NCI-H2196 treated with DMSO at 0.1 percent for 48 hours (cell line): ENCODE measurements at regions not wholly inside any gene's neighbourhood (a gene's known extent, or its start where the extent isn't known, plus 50 kb on each side); places are given as distances from the start of the nearest gene placed in this dataset.
A peak's percentile ranks its signal among the peaks of the same experiment; 100 is the strongest.
"Not testable (repeated sequence)": the region's sequence is repeated elsewhere in the genome, so short reads cannot be mapped to it uniquely, and the experiment has no call there.

ENCODE experiments used
- DNase-seq: peaks from one replicate; lab custom pipeline; 2025; ENCODE audit not compliant: unreplicated experiment; lab: John Stamatoyannopoulos, UW

DNA sequence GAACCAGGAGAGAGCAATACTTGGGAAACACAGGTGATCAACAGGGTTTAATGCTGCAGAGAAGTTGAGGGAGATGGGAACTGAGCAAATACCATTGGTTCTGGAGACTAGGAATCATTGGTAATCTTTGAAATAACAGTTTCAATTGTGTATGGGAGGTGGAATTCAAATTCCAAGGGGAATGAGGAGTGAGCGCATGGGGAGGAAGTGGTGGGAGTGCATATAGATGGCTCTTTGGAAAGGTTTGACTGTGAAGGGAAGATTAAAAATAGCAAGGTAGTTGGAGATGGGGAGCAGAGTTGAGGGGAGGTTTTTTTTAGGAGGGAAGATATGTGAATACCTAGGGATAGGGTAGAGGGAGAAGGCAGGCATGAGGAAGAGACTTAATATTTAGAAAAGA lies 51.1 kb upstream of the ROPN1 start:
- DNase-seq: no peak

DNA sequence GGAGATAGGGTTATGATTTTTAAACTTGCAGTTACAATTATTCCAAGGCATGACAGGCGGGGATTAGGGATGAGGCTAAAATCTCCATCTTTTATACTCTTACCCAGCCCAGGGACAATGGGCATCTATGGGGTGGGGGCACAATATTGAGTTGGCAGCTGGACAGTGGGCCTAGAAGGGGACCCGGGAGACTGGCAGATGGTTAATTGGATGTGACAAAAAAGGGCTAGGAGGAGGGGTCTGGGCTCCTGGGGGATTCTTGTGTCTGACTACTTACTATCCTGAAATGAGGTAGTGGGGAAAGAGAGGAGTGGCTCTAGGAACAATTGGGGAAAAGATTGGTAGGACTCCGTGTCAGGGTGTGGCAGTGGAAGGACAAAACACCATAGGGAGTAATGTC lies 53.0 kb upstream of the ROPN1 start:
- no peak for DNase-seq

DNA sequence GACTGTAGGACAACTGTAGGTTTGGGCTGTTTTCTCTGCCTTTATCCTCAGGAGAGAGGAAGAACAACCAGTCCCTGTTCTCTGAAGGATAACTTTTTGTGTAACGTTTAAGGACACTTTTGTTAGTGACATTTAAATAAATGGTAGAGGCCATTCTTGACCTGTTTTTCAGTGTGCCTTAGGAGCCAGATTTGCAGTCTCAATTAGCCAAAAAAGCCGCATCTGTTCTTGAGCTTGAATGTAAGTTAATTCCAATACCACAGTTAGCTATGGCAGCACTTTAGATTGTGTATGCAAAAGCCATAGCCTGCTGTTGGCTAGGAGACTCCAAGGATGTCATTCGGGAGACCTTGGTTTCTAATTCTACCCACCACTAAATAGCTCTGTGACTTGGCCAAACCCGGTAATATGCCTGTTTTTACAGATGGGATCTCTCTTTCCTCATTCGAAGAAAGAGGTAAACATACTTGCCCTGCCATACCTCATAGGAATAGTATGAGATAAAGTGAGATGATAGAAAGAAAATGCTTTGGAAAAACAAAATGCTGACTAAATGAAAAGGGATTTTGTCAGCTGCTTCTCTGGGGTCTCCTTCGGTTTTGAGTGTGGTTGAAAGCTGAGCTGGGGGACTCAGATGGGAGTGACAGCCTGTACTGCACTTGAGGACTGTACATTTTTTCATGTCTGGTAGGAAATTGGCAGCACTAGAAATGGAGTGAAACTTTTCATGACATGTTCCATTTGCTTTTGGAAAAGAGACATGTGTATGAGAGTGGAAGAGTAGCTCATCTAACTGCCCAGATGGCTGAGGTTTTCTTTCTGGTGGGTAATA lies 57.3 kb upstream of the ROPN1 start:
- DNase-seq: no peak

DNA sequence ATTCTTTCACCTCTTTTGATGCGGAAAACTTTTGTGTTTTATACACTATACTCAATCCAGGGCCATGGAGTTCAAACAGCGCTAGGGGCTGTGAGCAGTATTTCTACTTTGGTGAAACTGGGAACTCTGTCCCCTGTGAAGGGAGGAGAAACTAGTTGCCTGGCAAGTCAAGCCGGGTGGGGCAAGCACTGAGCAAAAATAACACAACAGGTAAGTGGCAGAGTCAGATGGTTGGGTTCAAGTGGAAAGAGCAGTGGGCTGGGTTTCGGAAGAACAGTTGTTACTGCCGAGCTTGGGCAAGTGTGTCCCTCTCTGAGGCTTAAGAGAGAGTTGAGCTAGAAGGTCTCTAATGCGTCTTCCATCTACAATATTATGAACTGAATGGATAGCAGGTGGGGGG lies 59.7 kb upstream of the ROPN1 start:
- no peak for DNase-seq

DNA sequence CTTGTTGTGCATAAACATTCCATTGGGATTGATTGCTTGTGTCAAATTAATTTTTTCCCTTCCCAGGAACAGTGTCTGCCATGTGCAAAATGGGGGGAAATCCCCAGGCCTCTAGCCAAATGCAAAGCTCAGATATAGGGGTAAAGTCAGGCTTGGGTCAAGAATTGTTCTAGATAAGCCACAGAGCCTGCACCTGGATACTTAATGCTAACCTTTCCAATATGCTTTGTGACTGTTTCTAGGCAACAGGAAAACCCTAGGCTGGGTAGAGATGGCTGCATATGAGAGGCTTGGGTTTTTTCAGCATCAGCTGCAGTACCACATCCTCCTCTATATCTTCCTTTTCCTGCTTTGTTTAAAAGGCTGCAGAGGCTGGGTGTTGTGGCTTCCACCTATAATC lies 61.9 kb upstream of the ROPN1 start:
- DNase-seq: peak; percentile 60

DNA sequence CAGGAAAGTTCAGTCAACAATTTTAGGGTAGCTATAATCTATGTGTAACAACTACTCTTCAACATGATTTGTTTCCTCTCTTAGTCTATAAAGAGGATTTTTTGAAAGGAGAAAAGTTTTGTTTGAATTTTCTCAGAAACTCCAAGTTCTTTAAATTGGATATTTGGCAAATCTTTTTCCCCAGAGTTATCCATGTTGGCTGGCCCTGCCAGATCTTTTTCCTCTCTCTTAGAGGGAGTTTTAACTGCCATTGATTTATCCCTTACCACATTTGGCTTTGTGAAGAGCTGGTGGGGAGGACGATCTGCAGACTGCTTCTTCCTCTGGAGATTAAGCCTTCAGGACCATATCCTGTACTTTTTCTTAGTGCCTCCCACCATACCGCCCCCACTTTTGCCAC lies 64.9 kb upstream of the ROPN1 start:
- DNase-seq: no peak

DNA sequence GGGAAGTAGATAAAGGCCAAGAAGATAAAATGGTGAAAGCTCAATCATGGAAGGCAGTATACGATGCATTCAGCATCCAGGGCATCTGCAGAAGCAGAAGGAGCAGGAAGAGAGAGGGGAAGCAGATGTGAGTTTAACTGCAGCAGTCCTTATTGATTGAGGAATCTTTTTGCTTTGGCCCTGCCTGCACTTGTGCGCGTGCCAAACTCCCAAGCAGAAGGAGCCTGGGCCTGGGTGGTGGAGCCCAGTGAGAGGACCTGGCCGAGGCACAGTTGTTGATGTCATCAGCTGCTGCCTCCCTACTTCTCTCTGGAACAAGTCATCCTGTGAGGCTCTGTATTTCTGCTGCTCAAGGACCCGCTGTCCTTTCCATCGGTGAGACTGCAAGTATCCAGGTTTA lies 65.5 kb upstream of the ROPN1 start:
- DNase-seq: no peak

DNA sequence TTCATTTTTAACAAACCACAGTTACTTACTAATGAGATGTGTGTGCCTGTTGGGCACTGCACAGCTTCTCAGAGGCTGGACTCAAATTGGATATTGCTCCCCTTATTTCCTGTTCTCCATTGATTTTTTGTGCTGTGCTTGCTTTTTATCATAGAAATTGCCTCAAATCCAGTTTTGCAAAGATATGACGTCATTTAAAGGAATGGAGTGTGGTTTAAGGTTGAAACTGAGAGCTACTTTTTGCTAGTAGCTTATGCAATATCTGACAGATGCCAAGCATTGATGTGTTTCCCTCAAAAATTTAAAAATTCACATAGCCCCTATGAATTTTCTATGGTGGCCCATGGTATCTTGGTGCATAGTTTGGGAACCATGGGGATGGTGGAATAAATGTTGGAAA lies 67.7 kb upstream of the ROPN1 start:
- no peak for DNase-seq

DNA sequence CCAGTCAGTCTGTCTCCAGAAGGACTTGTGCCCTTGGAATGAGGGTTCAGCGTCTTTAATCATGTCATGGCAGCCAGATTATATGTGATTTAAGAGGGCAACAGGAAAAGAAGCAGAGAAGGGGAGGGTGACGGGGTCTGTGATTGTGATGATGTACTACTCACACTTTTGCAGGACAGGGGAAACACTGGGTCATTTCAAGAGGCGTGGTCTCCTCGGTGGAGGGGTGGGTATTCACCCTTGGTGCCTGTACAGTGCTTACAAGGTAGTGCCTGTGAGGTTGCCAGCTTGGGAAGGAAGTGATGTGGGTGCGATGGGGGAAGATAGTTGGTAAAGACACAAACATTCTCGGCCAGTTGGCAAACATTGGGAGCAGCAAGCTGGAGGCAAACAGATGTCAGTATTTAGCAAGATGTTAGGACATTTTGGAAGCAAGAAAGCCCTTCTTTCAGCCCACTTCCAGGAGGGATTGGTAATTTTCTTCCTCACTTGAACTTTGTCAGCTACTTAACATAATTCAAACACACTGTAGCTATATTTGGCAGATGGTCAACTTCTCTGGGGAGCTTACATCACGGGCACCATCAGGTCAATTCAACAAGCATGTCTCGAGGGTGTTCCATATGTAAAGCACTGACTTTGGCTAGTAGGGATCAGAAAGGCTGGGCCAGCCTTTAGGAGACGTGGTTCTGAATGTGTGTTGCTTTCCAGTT lies 71.4 kb upstream of the ROPN1 start:
- DNase-seq: no peak

DNA sequence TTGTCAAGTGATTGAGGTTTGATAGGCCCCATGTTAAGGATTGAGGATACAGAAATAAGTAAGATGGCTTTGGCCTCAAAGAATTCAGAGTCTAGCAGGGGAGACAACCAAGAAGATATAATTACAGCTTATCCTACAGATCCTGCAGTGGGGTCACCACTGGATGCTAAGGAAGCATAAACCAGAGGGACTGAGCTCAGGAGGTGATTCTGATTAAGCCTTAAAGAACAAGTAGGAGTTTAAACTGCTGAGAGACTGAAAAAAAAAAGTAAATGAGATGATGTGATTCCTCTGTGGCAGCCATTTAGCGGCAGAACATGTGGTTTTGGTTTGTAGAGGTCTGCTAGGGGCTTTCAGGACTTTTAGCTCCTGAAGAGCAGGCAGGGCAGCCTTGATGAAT lies 72.1 kb upstream of the ROPN1 start:
- DNase-seq: no peak

DNA sequence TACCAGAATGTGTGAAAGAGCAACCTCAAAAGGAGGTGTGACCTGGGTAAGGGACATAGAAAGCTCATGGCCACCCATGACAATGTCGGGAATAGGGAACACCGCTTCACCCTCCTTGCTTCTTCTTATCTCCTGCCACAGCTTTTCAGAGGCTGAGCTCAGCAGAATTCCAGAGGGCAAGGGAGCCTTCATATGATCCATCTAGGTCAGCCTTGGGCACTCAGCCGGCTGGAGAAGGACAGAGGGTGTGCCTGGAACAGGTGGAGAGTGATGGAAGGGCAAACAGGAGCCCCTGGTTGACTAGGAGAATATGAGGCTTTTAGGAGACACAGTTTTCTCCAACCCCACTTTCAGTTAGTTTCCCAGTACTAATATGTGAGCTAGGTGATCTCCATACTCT lies 74.6 kb upstream of the ROPN1 start:
- not testable (repeated sequence) for DNase-seq

DNA sequence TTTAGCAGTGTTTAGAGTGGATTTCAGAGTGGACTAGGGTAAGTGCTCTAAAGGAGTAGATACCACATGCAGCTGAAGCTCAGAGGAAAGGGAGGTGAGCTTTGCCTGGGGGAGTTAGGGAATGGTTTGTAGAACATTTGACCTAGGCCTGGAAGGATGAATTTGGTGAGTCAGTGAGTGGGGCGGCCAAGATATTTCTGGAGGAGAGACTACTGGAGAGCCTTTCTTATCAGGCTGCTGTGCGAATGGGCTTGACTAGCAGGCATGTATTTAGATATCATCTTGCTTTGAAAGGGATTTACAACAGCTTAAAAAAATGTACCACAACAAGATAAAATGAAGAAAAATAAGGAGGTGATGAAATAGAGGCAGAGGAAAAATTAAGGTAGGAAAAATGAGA lies 77.8 kb upstream of the ROPN1 start:
- DNase-seq: not testable (repeated sequence)

DNA sequence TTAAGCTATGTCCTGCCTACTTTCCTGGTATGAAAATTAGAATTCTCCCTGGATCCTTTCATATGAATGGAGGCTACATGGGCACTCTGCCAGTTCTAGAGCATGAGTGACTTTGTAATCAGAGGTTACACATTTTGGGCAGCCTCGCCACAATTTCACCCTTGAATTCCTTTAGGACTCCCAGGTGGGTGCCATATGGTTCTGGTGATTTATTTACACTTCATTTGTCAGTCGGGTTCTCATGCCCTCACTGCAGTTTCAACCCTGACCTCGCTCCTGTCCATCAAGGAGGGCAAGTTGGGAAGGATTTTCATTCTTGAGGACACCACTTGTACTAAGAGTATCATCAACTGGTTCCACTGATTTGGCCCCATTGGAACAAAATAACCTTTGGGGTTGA lies 83.2 kb upstream of the ROPN1 start:
- DNase-seq: not testable (repeated sequence)

DNA sequence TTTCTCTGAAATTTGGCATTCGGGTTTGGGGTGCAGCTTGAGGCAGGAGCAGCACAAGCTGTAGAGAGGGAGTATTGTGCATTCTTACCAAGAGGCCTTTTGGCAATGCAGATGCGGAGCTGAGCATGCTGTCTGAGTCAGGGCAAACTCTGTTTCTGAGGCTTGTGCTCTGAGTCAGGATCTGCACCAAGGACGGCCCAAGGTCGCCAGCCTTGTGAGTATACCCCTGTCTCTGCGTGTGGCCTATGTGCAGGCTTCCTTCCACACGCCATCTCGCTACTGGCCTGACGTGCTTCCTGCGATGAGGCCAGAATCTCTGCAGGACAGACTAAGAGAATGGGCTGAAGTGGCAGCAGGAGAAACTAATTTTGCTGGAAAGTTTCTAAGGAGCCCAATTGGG lies 83.8 kb upstream of the ROPN1 start:
- no peak for DNase-seq

DNA sequence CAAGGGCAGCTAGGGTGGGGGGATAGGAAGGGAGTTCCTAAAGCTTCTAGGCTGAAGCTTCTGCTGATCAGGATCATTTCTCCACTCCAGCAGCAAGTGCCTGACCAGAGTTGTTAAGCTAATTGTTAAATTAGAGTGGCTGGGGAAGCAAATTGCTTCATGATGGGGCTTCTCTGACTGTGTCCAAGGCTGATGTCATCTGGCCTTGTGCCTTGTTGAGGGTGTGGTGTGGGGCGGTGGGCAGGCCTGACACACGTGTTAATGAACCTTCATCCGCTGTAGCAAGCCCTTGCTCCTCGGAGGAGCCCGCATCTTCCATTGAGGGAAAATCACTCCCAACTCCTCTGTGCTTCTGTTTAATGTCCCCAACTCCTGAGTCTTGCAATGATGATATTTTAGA lies 84.3 kb upstream of the ROPN1 start:
- no peak for DNase-seq

DNA sequence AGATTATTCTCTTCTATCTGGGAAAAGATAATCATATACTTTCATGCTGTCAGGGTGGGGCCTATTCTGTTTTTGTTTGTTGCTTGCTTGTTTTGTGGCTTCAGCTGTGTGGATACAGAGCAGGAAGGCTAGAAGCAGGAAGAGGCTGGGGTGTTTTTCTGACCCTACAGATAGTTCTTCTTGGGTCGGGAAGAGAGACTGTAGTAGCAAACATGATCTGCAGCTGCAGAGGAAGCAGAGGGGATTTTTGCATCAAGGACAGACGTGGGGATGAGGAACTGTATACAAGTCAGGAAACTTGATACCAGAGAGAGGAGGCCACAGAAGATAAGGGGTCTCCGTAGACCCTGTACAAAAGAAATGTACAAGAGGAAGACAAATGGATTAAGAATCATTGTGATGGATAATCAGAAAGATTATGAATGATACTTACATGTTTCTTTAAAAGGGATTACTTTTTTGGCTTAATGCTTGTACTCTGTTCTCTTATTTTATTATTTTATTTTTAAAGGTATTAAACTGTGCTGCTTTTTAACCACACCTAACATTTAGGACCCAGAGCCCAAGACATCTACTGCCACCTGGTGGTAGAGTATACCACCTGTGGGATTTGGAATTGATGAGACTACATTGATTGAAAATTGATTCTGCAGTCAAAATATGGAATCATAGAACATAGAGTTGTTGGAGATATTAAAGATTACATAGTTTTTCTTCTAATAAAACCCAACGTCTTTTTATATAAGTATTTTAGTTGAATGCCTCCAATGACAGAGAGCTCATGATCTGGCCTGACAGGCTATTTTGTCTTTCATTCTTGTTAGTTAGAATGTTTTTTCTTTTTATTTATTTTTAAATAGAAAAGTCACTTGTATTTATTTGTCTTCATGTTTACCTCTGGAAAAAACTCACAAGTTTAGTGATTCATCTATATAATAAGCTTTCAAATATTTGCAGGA lies 87.3 kb upstream of the ROPN1 start:
- DNase-seq: peak; percentile 52

DNA sequence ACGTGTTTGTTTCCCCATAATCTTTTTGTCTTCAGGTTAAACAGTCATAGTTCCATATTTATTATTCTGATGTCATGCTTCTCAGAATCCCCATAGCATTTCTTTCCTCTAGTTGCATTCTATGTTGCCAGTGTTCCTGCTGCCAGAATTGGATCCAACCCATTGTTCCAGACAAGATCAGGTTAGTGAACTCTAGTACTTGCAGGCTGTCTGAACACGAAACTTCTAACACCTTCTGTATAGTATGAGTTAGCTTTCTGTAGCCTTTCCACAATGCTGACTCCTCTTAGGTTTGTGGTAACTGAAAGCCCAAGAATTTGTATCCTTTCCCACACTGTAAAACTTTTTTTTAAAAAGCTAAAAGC lies 88.0 kb upstream of the ROPN1 start:
- no peak for DNase-seq

DNA sequence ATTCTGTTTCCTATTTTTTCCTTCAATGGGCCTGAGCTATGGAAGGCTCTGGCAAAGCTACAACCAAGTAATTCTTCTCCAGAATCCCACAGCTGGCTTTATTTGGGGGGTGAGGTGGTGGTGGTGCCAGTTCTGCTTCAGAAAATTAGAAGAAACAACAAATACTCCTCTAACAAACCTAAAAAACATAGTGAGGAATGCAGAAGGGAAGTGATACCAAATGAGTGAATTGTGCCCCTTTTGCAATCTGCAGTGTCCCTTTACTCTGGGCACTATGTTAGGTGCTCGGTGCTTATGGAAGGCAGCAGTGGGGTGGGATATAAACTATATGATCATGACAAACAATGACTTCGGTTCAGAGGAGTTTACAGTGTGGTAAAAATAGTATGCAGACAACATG lies 90.4 kb upstream of the ROPN1 start:
- no peak for DNase-seq

DNA sequence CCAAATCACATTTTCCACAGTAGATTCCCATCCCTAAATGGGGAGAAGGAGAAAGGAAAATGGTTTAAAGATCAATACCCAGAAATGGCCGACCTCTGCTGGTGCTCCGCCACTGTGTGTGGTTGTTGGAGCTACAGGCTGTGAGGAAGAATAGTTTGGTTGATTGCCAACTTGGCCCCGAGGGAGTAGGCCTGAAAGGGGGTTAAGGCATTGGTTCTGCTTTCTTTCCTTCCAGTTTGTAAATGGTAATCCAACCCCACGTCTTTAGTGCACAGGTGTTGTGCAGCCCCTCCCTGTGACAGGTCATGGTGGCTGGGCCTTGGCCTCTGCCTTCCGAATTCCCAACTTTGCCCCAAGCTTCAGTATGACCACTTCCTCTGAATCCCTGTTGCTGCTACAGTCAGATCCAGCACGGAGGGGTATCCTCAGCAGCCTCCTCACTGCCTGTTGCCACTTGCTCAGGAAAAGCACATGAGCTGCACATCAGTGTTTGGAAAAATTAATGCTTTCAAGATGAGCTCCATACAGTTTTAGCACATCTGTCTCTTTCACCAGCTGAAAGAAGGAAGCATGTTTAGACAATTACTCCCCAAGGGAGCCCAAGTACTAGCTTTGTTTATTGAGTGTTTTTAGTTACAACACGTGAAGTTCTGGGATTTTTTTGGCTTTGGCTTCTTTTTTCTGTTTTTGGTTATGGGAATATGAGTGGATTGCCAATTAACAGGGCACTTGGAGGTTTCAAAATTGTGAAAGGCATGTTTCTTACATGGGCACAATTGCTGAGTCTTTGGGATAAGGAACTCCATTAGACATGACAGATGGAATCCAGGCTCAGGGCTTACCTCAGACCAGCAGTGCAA lies 92.3 kb upstream of the ROPN1 start:
- no peak for DNase-seq

DNA sequence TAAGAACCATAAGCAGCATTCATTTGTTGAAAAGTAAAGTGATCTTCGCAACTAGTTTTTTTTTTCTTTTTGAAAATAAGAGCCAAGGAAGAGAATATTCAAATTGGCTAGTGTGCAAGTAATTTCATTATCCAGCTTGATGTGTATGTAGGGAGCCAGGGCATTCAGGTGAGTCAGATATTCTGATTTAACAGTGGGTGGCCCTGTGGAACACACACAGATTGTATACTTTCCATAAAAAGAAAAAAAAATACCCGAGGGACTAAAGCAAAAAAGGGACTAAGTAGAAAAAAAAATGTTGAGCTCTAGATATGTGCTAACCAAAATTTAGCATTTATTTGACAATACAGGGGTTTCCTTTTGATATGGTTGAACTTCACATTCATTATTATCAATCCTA lies 96.9 kb upstream of the ROPN1 start:
- no peak for DNase-seq

DNA sequence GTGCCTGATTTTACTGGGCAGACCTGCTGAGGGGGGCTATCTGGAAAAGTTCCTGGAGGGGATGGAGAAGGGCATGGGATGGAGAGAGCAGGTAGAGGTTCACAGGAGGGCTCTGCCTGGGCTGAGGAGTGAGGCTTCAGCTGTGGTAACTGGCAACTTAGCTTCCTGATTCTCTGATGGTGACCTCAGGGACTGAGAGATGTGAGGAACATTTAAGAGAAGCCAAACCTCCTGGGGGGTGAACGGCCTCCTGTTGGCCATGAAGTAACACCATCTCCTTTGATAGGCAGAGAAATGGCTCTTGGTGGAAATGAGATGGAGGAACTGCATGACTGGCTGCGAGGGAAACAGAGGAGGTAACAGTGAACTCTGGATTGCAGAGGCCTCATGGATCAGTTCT lies 97.3 kb upstream of the ROPN1 start:
- no peak for DNase-seq
